ENCODE measurements at regions not wholly inside any gene's neighbourhood (a gene's known extent, or its start where the extent isn't known, plus 50 kb on each side); places are given as distances from the start of the nearest gene placed in this dataset.

DNA sequence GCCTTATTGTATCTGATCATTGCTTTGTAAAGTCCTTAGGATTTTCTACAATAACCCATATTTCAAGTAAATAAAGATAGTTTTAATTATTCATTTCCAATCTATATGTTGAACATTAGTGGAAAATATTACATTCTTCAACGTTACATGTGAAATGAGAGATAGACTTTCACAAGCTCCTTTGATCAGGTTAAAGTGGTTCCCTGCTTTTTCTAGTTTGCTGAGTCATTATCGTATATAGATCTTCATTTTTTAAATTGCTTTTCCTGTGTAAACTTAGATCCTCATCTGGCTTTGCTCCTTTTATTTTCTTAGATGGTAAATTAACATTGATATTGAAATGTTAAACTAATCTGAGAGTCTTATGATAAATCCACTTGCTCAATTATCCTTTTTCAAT is 599.0 kb downstream of the TRAM1L1 start:
- DNase-seq (ENCODE audit: low spot score in 2 of 2) = no peak
- intact Hi-C loops (cut with DNase I; ENCODE audit: low total_unique reads) = no loop called here
- H3K4me3 ChIP-seq (ENCODE audit: low read depth, poor library complexity, severe bottlenecking) = no peak overlapping the region
- WGBS, 2 donors = 76 to 78% methylated on average over 2 of the region's 2 CpGs
- TF ChIP-seq POLR2A (IDR thresholded peaks at IDR 0.05) = no peak
- TF ChIP-seq, protein P1, sequence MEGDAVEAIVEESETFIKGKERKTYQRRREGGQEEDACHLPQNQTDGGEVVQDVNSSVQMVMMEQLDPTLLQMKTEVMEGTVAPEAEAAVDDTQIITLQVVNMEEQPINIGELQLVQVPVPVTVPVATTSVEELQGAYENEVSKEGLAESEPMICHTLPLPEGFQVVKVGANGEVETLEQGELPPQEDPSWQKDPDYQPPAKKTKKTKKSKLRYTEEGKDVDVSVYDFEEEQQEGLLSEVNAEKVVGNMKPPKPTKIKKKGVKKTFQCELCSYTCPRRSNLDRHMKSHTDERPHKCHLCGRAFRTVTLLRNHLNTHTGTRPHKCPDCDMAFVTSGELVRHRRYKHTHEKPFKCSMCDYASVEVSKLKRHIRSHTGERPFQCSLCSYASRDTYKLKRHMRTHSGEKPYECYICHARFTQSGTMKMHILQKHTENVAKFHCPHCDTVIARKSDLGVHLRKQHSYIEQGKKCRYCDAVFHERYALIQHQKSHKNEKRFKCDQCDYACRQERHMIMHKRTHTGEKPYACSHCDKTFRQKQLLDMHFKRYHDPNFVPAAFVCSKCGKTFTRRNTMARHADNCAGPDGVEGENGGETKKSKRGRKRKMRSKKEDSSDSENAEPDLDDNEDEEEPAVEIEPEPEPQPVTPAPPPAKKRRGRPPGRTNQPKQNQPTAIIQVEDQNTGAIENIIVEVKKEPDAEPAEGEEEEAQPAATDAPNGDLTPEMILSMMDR (IDR thresholded peaks at IDR 0.05) = no peak

DNA sequence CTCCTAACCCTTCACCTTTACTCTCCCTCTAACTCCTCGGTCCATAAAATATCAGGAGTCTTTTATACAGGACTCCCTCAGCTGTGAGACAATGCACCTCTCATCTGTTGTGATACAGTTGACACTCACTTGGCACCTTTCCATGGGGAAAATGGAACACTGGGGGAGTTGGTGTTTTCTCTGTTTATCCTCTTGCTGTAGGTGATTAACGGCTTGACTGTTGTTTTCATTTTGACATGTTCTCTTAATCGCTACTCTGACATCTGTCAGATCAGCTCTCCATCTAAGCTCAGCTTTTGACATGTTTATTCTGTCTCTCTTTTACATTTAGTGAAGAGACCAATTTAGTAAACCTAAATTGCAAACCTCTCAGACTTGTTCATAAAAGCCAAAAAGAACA is 604.8 kb downstream of the TRAM1L1 start:
- intact Hi-C loops (cut with DNase I; ENCODE audit: low total_unique reads) = no loop called here
- no peak overlapping the region for H3K4me3 ChIP-seq (ENCODE audit: low read depth, poor library complexity, severe bottlenecking)
- no peak for TF ChIP-seq POLR2A (IDR thresholded peaks at IDR 0.05)
- TF ChIP-seq, protein P1 (IDR thresholded peaks at IDR 0.05) = no peak
- DNase-seq (ENCODE audit: low spot score in 2 of 2) = no peak
- 80 to 83% methylated on average over 3 of the region's 3 CpGs for WGBS, 2 donors

DNA sequence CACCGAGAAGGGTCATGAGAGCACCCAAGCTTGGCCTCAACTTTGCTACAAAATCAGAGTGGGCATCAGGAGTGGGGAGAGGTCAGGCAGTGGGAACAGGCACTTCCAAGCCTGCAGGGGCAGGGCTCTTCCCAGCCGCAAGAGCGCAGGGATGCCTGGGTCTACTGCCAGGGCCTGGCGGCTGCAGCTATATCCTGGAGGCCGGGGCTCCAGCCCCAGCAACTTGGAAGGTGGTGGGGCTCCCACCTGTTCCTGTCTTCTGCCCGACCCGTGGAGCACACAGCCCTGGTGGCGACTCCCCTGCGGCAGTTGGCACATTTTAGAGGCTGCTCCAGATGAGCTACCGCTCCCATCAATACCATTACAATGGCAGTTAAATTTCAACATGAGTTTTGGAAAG is 607.0 kb downstream of the TRAM1L1 start:
- no peak for TF ChIP-seq POLR2A (IDR thresholded peaks at IDR 0.05)
- TF ChIP-seq, protein P1 (IDR thresholded peaks at IDR 0.05) = no peak
- WGBS, 2 donors = 91 to 95% methylated on average over 10 of the region's 10 CpGs
- intact Hi-C loops (cut with DNase I; ENCODE audit: low total_unique reads) = no loop called here
- no peak overlapping the region for H3K4me3 ChIP-seq (ENCODE audit: low read depth, poor library complexity, severe bottlenecking)
- no peak for DNase-seq (ENCODE audit: low spot score in 2 of 2)

DNA sequence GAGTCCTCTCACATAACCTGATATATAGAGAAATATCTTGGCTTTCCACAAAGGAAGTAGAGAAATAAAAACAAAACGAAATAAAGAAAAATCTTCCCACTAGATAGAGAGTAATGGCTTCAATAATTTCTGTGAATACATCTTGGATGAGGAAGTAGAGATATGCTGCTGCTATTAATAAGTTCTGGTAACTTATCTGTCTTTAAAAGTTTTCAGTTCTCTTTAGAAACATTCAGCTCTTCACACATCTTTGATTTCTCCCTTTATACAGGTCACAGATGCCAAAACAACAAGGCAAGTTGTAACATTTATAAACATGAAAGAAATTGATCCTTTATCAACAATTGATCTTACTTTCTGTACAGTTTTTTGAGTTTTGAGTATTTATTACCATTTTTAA is 615.8 kb downstream of the TRAM1L1 start:
- DNase-seq (ENCODE audit: low spot score in 2 of 2) = no peak
- TF ChIP-seq POLR2A (IDR thresholded peaks at IDR 0.05) = no peak
- TF ChIP-seq, protein P1 (IDR thresholded peaks at IDR 0.05) = no peak
- WGBS, 2 donors = 61 to 63% methylated on average over 1 of the region's 1 CpG
- intact Hi-C loops (cut with DNase I; ENCODE audit: low total_unique reads) = no loop called here
- H3K4me3 ChIP-seq (ENCODE audit: low read depth, poor library complexity, severe bottlenecking) = no peak overlapping the region

DNA sequence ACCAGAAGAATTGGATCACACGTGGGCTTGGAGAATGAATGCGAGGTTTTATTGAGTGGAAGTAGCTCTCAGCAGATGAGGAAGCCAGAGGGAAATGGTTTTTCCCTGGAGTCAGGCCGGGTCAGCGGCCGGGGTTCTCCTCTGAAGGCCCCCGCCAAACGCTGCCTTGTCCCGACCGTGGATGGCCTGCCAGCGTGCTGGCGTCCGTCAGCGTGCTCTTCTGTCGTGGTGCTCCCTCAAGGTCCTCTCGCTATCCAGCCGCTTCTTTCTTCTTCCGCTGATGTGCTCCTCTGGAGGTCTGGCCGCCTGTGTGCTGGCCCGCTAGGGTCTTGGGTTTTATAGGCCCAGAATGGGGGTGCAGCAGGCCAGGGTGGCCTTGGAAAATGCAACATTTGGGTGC is 632.2 kb downstream of the TRAM1L1 start:
- DNase-seq (ENCODE audit: low spot score in 2 of 2) = no peak
- intact Hi-C loops (cut with DNase I; ENCODE audit: low total_unique reads) = no loop called here
- no peak overlapping the region for H3K4me3 ChIP-seq (ENCODE audit: low read depth, poor library complexity, severe bottlenecking)
- TF ChIP-seq, protein P1 (IDR thresholded peaks at IDR 0.05) = no peak
- TF ChIP-seq POLR2A (IDR thresholded peaks at IDR 0.05) = no peak
- 94 to 95% methylated on average over 19 of the region's 19 CpGs for WGBS, 2 donors

DNA sequence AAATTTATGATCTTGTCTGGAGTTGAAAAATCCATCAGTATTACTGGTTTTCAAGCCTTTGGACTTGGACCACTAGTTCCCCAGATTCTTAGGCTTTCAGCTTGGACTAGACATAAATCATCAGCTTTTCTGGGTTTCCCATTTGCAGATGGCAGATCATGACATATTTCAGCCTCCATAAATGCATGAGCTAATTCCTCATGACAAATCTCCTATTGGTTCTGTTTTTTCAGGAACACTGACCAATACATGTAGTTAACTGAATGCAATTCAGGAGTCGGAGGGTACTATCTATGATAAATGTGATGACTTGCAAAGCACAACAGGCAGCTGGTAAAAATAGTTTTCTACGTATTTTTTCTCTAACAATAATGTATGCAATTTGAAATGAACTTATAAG is 635.6 kb downstream of the TRAM1L1 start:
- 73 to 80% methylated on average over 2 of the region's 2 CpGs for WGBS, 2 donors
- no peak overlapping the region for H3K4me3 ChIP-seq (ENCODE audit: low read depth, poor library complexity, severe bottlenecking)
- intact Hi-C loops (cut with DNase I; ENCODE audit: low total_unique reads) = no loop called here
- no peak for TF ChIP-seq POLR2A (IDR thresholded peaks at IDR 0.05)
- TF ChIP-seq, protein P1 (IDR thresholded peaks at IDR 0.05) = no peak
- no peak for DNase-seq (ENCODE audit: low spot score in 2 of 2)

Data from lower leg skin (tissue), 4 donors.